ENCODE measurements at regions not wholly inside any gene's neighbourhood (a gene's known extent, or its start where the extent isn't known, plus 50 kb on each side); places are given as distances from the start of the nearest gene placed in this dataset.

- no peak for DNase-seq (ENCODE audit: low read depth in 1 of 2, low spot score in 2 of 2)
- H2BK5ac ChIP-seq (ENCODE audit: low read depth, low read length): no peak overlapping the region
- no peak overlapping the region for H3K4ac ChIP-seq (replicated peaks; ENCODE audit: insufficient read length, low read depth, low read length)
- no peaks in the 10 kb centered on the region for H3K79me1 ChIP-seq (ENCODE audit: low read depth, low read length)
- ChIA-PET CTCF (ENCODE audit: partially characterized antibody) (no interaction called here), POLR2A (ENCODE audit: partially characterized antibody) (no interaction called here)
- no peaks in the 10 kb centered on the region; the same call in 1 of the 2 replicates for H3K23me2 ChIP-seq (ENCODE audit: low read depth, low read length)
- H2BK120ac ChIP-seq (replicated peaks; ENCODE audit: low read depth, low read length): no peak overlapping the region
- no peak overlapping the region for H2BK12ac ChIP-seq (ENCODE audit: low read depth, low read length)
- no peaks in the 10 kb centered on the region for H4K20me1 ChIP-seq (replicated peaks in 1 of 2; ENCODE audit: control insufficient read depth in 1 of 2, insufficient read depth in 2 of 2, low read length in 2 of 2)
- no peak overlapping the region for H3K9ac ChIP-seq (replicated peaks in 1 of 4; ENCODE audit: extremely low read depth in 1 of 4, low read depth in 3 of 4, low read length in 3 of 4)
- H3K79me2 ChIP-seq (ENCODE audit: control insufficient read depth in 1 of 2, insufficient read depth in 2 of 2, low read length in 2 of 2): no peaks in the 10 kb centered on the region
- FAIRE-seq: no peak
- H4K91ac ChIP-seq (replicated peaks; ENCODE audit: insufficient read length, low read length): no peak overlapping the region
- H3K18ac ChIP-seq (ENCODE audit: extremely low read depth, low read length): no peak overlapping the region
- peaks cover 0 to 6% (median 0%) of the 10 kb centered on the region in 4 experiments; a peak in 1 of 7 replicates for H3K4me1 ChIP-seq (replicated peaks in 1 of 4; ENCODE audit: control insufficient read depth in 3 of 4, insufficient read depth in 4 of 4, low read length in 3 of 4)
- H3K4me2 ChIP-seq (ENCODE audit: insufficient read depth in 1 of 2, low read depth in 2 of 2, low read length in 2 of 2): no peak overlapping the region
- H2AK5ac ChIP-seq (ENCODE audit: low read depth, low read length): no peak overlapping the region
- no peaks in the 10 kb centered on the region for H3K27me3 ChIP-seq (replicated peaks in 1 of 4; ENCODE audit: control insufficient read depth in 3 of 4, extremely low read depth in 1 of 4, insufficient read depth in 3 of 4, low read length in 3 of 4)
- no peak overlapping the region for H3K23ac ChIP-seq (ENCODE audit: insufficient read length)
- H4K8ac ChIP-seq (ENCODE audit: extremely low read depth, insufficient read depth, low read length): no peak overlapping the region
- no peaks in the 10 kb centered on the region for H3K36me3 ChIP-seq (ENCODE audit: control insufficient read depth in 2 of 4, insufficient read depth in 4 of 4, low read length in 3 of 4)
- H2BK15ac ChIP-seq (ENCODE audit: low read length): no peak overlapping the region
- H3K9me3 ChIP-seq (ENCODE audit: insufficient read depth in 2 of 2, low read depth in 1 of 2, low read length in 1 of 2): no peaks in the 10 kb centered on the region
- no peak overlapping the region for H2BK20ac ChIP-seq (ENCODE audit: low read length)
- H3K56ac ChIP-seq (replicated peaks; ENCODE audit: insufficient read length, low read depth, low read length): no peak overlapping the region
- H3K27ac ChIP-seq (ENCODE audit: low read depth, low read length): no peak overlapping the region
- no peak overlapping the region for H3K4me3 ChIP-seq (ENCODE audit: extremely low read depth in 1 of 4, insufficient read depth in 2 of 4, low read depth in 3 of 4, low read length in 4 of 4)
- no peak overlapping the region for H2AFZ ChIP-seq (ENCODE audit: low read length)
- H3K14ac ChIP-seq (ENCODE audit: insufficient read length): no peak overlapping the region
- H4K5ac ChIP-seq (ENCODE audit: insufficient read length, low read depth, low read length): no peak overlapping the region
- TF ChIP-seq SIN3A (conservative IDR thresholded peaks at IDR 0.05 in 1 of 2, IDR thresholded peaks at IDR 0.05 in 1 of 2; ENCODE audit: low read depth in 1 of 2, low read length in 2 of 2) (no peak), EZH2 (IDR thresholded peaks at IDR 0.05; ENCODE audit: low read depth, low read length, severe bottlenecking) (no peak), ATF2 (IDR thresholded peaks at IDR 0.05; ENCODE audit: low read length) (no peak), TAF1 (IDR thresholded peaks at IDR 0.05; ENCODE audit: low read depth, low read length) (no peak), YY1 (IDR thresholded peaks at IDR 0.05; ENCODE audit: low read depth, low read length) (no peak), MAFK (IDR thresholded peaks at IDR 0.05; ENCODE audit: low read depth, low read length) (no peak), GTF2F1 (IDR thresholded peaks at IDR 0.05; ENCODE audit: borderline replicate concordance, low read depth, low read length) (no peak), GABPA (IDR thresholded peaks at IDR 0.05; ENCODE audit: borderline replicate concordance, insufficient read depth, low read length) (no peak), POLR2AphosphoS5 (IDR thresholded peaks at IDR 0.05; ENCODE audit: low read depth, low read length) (no peak), TBP (IDR thresholded peaks at IDR 0.05; ENCODE audit: low read depth, low read length) (no peak), CHD1 (IDR thresholded peaks at IDR 0.05; ENCODE audit: low read depth, low read length) (no peak), E2F6 (IDR thresholded peaks at IDR 0.05) (no peak), EP300 (IDR thresholded peaks at IDR 0.05; ENCODE audit: borderline replicate concordance in 1 of 2, low read depth in 2 of 2, low read length in 2 of 2) (no peak), SP1 (IDR thresholded peaks at IDR 0.05; ENCODE audit: low read depth, low read length) (no peak)
These were observed 603.2 kb upstream of the FAM241A start for GRCh38 chr4:111542056-111542455.
